ENCODE measurements at regions not wholly inside any gene's neighbourhood (a gene's known extent, or its start where the extent isn't known, plus 50 kb on each side); places are given as distances from the start of the nearest gene placed in this dataset.

DNA sequence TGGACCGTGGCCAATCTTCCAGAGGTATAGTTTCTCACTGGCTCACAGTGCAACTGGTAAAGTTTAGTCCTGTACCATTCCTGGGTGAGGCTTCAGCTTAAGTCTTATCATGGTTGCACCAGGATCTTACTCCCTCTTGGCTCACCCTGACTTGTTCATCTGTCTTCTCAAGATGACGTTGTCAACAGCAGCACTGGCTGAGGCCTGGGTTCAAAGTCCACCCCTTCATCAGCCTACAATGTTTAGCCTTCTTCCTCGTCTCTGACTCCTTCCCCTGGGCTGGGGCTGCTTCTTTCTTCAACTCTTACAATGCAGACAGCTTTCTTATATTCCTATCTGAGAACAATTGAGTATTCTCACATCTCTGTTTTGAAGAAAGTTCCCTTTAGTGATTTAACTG, 311.1 kb upstream of the CLINT1 start (continued):
- TF ChIP-seq, protein P1, sequence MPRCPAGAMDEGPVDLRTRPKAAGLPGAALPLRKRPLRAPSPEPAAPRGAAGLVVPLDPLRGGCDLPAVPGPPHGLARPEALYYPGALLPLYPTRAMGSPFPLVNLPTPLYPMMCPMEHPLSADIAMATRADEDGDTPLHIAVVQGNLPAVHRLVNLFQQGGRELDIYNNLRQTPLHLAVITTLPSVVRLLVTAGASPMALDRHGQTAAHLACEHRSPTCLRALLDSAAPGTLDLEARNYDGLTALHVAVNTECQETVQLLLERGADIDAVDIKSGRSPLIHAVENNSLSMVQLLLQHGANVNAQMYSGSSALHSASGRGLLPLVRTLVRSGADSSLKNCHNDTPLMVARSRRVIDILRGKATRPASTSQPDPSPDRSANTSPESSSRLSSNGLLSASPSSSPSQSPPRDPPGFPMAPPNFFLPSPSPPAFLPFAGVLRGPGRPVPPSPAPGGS (IDR thresholded peaks at IDR 0.05; ENCODE audit: borderline replicate concordance, insufficient read depth, low read depth, low read length, poor library complexity, severe bottlenecking): no peak
- TF ChIP-seq ASH2L (IDR thresholded peaks at IDR 0.05; ENCODE audit: borderline replicate concordance, low read depth): no peak

DNA sequence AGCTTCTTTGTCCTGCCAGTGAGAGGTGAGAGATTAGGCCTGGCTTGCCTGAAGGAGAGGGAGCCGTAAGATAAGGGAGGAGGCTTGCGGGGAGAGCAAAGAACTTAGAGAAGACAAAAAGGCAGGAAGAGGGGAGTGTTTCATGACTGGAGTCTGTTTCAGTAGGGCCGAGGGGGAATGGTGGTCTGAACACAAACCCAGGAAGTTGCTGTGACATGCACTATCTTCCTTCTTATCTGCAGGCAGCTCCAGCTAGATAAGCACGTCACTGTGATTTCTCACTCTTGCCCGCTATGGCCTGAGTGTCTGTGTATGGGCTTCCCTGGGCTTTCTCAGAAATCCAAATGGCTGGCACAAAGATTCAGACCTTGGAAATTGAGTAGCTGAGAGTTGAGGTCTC, 307.5 kb upstream of the CLINT1 start:
- in situ Hi-C loops (cut with MboI): loop anchor here (10.0 kb wide), 1 partner anchor 968 kb away; no protein-coding TSS in a partner anchor
- POLR2A ChIA-PET: no interaction called here
- H2AFZ ChIP-seq (ENCODE audit: control insufficient read depth, low read depth, low read length): no peak overlapping the region
- TF ChIP-seq, protein P2, sequence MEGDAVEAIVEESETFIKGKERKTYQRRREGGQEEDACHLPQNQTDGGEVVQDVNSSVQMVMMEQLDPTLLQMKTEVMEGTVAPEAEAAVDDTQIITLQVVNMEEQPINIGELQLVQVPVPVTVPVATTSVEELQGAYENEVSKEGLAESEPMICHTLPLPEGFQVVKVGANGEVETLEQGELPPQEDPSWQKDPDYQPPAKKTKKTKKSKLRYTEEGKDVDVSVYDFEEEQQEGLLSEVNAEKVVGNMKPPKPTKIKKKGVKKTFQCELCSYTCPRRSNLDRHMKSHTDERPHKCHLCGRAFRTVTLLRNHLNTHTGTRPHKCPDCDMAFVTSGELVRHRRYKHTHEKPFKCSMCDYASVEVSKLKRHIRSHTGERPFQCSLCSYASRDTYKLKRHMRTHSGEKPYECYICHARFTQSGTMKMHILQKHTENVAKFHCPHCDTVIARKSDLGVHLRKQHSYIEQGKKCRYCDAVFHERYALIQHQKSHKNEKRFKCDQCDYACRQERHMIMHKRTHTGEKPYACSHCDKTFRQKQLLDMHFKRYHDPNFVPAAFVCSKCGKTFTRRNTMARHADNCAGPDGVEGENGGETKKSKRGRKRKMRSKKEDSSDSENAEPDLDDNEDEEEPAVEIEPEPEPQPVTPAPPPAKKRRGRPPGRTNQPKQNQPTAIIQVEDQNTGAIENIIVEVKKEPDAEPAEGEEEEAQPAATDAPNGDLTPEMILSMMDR (IDR thresholded peaks at IDR 0.05 in 2 of 3, conservative IDR thresholded peaks at IDR 0.05 in 1 of 3; ENCODE audit: control insufficient read depth in 2 of 3, extremely low read depth in 1 of 3, insufficient read depth in 1 of 3, low read depth in 3 of 3, low read length in 3 of 3): no peak
- TF ChIP-seq SREBF2 (IDR thresholded peaks at IDR 0.05; ENCODE audit: low read length): no peak
- no peak for TF ChIP-seq RFX5 (IDR thresholded peaks at IDR 0.05; ENCODE audit: low read depth, low read length)
- TF ChIP-seq, protein P3, sequence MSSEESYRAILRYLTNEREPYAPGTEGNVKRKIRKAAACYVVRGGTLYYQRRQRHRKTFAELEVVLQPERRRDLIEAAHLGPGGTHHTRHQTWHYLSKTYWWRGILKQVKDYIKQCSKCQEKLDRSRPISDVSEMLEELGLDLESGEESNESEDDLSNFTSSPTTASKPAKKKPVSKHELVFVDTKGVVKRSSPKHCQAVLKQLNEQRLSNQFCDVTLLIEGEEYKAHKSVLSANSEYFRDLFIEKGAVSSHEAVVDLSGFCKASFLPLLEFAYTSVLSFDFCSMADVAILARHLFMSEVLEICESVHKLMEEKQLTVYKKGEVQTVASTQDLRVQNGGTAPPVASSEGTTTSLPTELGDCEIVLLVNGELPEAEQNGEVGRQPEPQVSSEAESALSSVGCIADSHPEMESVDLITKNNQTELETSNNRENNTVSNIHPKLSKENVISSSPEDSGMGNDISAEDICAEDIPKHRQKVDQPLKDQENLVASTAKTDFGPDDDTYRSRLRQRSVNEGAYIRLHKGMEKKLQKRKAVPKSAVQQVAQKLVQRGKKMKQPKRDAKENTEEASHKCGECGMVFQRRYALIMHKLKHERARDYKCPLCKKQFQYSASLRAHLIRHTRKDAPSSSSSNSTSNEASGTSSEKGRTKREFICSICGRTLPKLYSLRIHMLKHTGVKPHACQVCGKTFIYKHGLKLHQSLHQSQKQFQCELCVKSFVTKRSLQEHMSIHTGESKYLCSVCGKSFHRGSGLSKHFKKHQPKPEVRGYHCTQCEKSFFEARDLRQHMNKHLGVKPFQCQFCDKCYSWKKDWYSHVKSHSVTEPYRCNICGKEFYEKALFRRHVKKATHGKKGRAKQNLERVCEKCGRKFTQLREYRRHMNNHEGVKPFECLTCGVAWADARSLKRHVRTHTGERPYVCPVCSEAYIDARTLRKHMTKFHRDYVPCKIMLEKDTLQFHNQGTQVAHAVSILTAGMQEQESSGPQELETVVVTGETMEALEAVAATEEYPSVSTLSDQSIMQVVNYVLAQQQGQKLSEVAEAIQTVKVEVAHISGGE (CRISPR knock-in tag; IDR thresholded peaks at IDR 0.05): no peak
- no peak for TF ChIP-seq TCF12 (IDR thresholded peaks at IDR 0.05; ENCODE audit: low read depth, low read length)
- TF ChIP-seq, protein P4, sequence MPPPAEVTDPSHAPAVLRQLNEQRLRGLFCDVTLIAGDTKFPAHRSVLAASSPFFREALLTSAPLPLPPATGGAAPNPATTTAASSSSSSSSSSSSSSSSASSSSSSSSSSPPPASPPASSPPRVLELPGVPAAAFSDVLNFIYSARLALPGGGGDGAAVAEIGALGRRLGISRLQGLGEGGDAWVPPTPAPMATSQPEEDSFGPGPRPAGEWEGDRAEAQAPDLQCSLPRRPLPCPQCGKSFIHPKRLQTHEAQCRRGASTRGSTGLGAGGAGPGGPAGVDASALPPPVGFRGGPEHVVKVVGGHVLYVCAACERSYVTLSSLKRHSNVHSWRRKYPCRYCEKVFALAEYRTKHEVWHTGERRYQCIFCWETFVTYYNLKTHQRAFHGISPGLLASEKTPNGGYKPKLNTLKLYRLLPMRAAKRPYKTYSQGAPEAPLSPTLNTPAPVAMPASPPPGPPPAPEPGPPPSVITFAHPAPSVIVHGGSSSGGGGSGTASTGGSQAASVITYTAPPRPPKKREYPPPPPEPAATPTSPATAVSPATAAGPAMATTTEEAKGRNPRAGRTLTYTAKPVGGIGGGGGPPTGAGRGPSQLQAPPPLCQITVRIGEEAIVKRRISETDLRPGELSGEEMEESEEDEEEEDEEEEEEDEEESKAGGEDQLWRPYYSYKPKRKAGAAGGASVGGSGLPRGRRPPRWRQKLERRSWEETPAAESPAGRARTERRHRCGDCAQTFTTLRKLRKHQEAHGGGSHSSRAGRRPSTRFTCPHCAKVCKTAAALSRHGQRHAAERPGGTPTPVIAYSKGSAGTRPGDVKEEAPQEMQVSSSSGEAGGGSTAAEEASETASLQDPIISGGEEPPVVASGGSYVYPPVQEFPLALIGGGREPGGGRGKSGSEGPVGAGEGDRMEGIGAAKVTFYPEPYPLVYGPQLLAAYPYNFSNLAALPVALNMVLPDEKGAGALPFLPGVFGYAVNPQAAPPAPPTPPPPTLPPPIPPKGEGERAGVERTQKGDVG (CRISPR knock-in tag; IDR thresholded peaks at IDR 0.05): no peak
- no peak for TF ChIP-seq NBN (IDR thresholded peaks at IDR 0.05)
- TF ChIP-seq, protein P5, sequence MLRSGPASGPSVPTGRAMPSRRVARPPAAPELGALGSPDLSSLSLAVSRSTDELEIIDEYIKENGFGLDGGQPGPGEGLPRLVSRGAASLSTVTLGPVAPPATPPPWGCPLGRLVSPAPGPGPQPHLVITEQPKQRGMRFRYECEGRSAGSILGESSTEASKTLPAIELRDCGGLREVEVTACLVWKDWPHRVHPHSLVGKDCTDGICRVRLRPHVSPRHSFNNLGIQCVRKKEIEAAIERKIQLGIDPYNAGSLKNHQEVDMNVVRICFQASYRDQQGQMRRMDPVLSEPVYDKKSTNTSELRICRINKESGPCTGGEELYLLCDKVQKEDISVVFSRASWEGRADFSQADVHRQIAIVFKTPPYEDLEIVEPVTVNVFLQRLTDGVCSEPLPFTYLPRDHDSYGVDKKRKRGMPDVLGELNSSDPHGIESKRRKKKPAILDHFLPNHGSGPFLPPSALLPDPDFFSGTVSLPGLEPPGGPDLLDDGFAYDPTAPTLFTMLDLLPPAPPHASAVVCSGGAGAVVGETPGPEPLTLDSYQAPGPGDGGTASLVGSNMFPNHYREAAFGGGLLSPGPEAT (IDR thresholded peaks at IDR 0.05; ENCODE audit: low read depth): no peak

More for the DNA sequence above, 307.5 kb upstream of the CLINT1 start:
- no peak for DNase-seq (ENCODE audit: low read depth, low spot score)
- intact Hi-C loops (cut with micrococcal nuclease; ENCODE audit: unreplicated experiment): no loop called here
- ChIA-PET CTCF (interaction anchor here (0.6 to 1.0 kb wide), 3 partner anchors 8 to 315 kb away, joined by 3 read pairs; no protein-coding TSS in a partner anchor), SMC1A (ENCODE audit: uncharacterized antibody, unreplicated experiment) (interaction anchor here (1.4 kb wide), 1 partner anchor 940 kb away, joined by 4 read pairs; no protein-coding TSS in a partner anchor), RAD21 (ENCODE audit: unreplicated experiment) (interaction anchor here (1.2 kb wide), 1 partner anchor 940 kb away, joined by 3 read pairs; no protein-coding TSS in a partner anchor)
- Histone ChIP-seq H3K79me2 (ENCODE audit: control insufficient read depth, insufficient read depth, low read length) (no peaks in the 10 kb centered on the region), H3K36me3 (ENCODE audit: control insufficient read depth in 2 of 2, insufficient read depth in 2 of 2, low read length in 1 of 2) (no peaks in the 10 kb centered on the region), H3K4me3 (no peak overlapping the region), H3K4me2 (ENCODE audit: control insufficient read depth, insufficient read depth) (no peak overlapping the region), H3K9ac (ENCODE audit: control insufficient read depth, insufficient read depth, low read length) (no peak overlapping the region), H3K4me1 (ENCODE audit: control insufficient read depth, insufficient read depth, low read length) (no peaks in the 10 kb centered on the region), H3K27ac (ENCODE audit: control insufficient read depth, insufficient read depth) (no peak overlapping the region), H3K9me3 (replicated peaks; ENCODE audit: control insufficient read depth, insufficient read depth, low read length) (no peaks in the 10 kb centered on the region), H3K27me3 (replicated peaks in 1 of 2; ENCODE audit: control insufficient read depth in 2 of 2, insufficient read depth in 2 of 2, low read length in 1 of 2) (peaks cover 2% of the 10 kb centered on the region in 2 experiments; a peak in 2 of 4 replicates), H4K20me1 (ENCODE audit: control insufficient read depth, insufficient read depth) (no peaks in the 10 kb centered on the region)
- no peak for ATAC-seq
- WGBS (ENCODE audit: insufficient coverage, insufficient replicate concordance, low lambda C conversion rate, missing lambda C conversion rate): 70% methylated on average over 5 of the region's 5 CpGs
- BruUV-seq (replicated peaks): no TSS peak
- FAIRE-seq: no peak
